ENCODE measurements at regions not wholly inside any gene's neighbourhood (a gene's known extent, or its start where the extent isn't known, plus 50 kb on each side); places are given as distances from the start of the nearest gene placed in this dataset.
A peak's percentile ranks its signal among the peaks of the same experiment; 100 is the strongest.

DNA sequence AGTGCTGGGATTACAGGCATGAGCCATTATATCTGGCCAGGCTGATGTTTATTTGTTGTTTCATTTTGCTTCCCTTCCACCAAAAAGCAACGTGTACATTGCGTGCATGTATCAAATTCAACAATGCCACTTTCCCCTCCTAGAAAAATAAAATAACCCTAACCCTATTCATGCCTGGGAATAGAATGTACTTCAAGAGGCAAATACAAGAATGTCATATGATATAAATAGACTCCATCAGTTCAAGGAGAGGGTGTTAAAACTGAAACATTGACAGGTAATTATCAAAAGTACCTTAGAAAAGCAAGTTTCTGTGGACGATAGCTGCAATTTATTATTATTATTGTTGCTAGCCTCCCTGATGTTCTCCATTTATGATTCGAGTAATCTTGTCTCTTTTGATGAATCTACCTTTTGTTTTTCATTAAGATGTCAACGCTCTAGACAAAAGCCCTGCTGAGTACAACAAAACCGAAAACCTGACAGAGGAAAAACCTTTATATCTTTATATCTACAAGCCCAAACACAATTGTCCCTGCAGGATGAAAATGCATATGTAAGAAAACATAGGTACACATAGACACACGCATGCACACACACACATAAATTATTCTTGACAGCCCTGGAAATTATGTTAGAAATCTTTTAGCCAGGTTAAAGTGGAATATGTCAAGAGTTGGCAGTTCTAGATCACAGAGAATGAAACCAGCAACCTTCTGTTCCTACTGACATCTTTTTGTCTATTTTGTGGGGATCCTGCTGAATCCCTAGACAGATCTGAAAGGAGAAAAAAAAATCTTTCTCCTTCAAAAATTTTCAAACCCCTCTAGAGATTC lies 98.9 kb downstream of the BTG1 start:
- H3K27ac Mint-ChIP-seq, result no peak overlapping the region
- no peaks in the 10 kb centered on the region for H3K9me3 Mint-ChIP-seq
- ATAC-seq, result no peak
- no peaks in the 10 kb centered on the region for H3K36me3 Mint-ChIP-seq
- H3K4me1 Mint-ChIP-seq, result peaks cover 45% of the 10 kb centered on the region
- H3K27me3 Mint-ChIP-seq, result no peaks in the 10 kb centered on the region
- peak overlapping the region; percentile 4 for H3K4me3 Mint-ChIP-seq

- no peaks in the 10 kb centered on the region for H3K27me3 Mint-ChIP-seq
- H3K4me1 Mint-ChIP-seq, result peaks cover 53% of the 10 kb centered on the region
- no peak overlapping the region for H3K27ac Mint-ChIP-seq
- no peak for ATAC-seq
- no peaks in the 10 kb centered on the region for H3K36me3 Mint-ChIP-seq
- no peaks in the 10 kb centered on the region for H3K9me3 Mint-ChIP-seq
- H3K4me3 Mint-ChIP-seq, result no peak overlapping the region
These were observed 99.8 kb downstream of the BTG1 start for GRCh38 chr12:92045852-92046251.

- no peak overlapping the region for H3K4me3 Mint-ChIP-seq
- no peak for ATAC-seq
- H3K27ac Mint-ChIP-seq, result no peak overlapping the region
- H3K27me3 Mint-ChIP-seq, result no peaks in the 10 kb centered on the region
- H3K4me1 Mint-ChIP-seq, result peaks cover 50% of the 10 kb centered on the region
- H3K36me3 Mint-ChIP-seq, result no peaks in the 10 kb centered on the region
- no peaks in the 10 kb centered on the region for H3K9me3 Mint-ChIP-seq
These were observed 101.2 kb downstream of the BTG1 start for GRCh38 chr12:92044435-92044834.

GRCh38 chr12:92042791-92043531 lies 102.7 kb downstream of the BTG1 start:
- H3K36me3 Mint-ChIP-seq, result no peaks in the 10 kb centered on the region
- ATAC-seq, result no peak
- H3K4me1 Mint-ChIP-seq, result peaks cover 38% of the 10 kb centered on the region
- H3K9me3 Mint-ChIP-seq, result no peaks in the 10 kb centered on the region
- no peak overlapping the region for H3K4me3 Mint-ChIP-seq
- no peaks in the 10 kb centered on the region for H3K27me3 Mint-ChIP-seq
- H3K27ac Mint-ChIP-seq, result no peak overlapping the region

DNA sequence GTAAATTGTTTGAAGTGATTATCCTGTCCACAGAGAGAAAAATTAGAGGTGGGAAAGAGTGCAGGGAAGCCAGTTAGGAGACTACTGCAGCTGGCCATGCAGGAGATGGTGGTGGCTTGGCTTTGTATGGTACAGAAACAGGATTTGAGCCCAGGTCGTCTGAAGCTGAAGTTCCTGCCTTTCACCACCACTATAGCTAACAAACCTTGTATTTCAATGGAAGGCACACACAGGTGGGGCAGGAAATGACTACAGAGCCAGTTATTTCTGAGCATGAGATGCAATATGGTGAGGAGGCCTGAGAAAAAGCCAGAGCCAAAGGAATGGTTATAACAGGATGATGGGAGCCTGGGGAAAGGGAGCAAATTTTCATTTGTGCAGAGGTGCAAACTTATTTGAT lies 103.9 kb downstream of the BTG1 start:
- Mint-ChIP-seq H3K4me3 (no peak overlapping the region), H3K36me3 (no peaks in the 10 kb centered on the region), H3K9me3 (no peaks in the 10 kb centered on the region), H3K4me1 (peaks cover 34% of the 10 kb centered on the region), H3K27me3 (no peaks in the 10 kb centered on the region), H3K27ac (no peak overlapping the region)
- ATAC-seq, result no peak

DNA sequence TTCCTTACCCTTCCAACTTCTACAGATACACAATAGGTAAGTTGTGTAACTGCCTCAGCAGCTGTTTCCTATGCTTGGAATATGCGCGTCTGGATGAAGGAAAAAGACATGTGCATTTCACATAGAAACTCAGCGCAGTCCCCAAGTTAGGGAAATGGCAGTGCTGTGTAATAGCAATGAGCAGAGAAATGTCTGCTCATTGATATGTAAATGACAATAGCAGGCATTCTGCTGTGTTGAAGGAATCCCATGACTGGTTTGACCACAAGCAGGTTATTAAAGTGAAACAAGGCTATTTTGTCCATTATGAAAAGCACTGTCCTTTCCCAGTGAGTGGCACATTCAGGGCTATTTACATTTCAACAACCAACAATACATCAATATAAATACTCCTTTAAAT lies 106.6 kb downstream of the BTG1 start:
- H3K9me3 Mint-ChIP-seq, result no peaks in the 10 kb centered on the region
- no peaks in the 10 kb centered on the region for H3K36me3 Mint-ChIP-seq
- no peaks in the 10 kb centered on the region for H3K27me3 Mint-ChIP-seq
- no peak overlapping the region for H3K27ac Mint-ChIP-seq
- no peak for ATAC-seq
- H3K4me1 Mint-ChIP-seq, result peaks cover 44% of the 10 kb centered on the region
- H3K4me3 Mint-ChIP-seq, result no peak overlapping the region

DNA sequence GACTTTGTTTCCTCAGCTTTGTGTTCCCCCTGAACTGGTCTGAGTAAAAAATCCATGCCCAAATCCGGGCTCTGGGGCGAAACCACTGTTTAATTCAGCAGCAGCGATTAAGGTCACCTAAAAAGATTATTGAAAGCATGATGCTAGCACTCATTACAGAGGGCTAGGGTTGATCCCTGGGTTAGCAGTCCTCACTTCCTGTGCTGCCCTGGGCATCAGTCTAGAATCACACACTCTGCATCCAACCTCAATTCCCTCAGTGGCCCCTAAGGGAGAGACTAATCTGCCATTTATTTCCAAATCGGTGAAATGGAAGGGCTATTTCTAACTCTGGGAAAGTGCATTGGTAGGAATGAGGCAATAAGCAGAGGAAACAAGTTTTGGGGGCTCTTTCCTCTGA lies 107.2 kb downstream of the BTG1 start:
- H3K36me3 Mint-ChIP-seq, result no peaks in the 10 kb centered on the region
- no peaks in the 10 kb centered on the region for H3K27me3 Mint-ChIP-seq
- peaks cover 48% of the 10 kb centered on the region for H3K4me1 Mint-ChIP-seq
- no peak overlapping the region for H3K4me3 Mint-ChIP-seq
- ATAC-seq, result no peak
- no peak overlapping the region for H3K27ac Mint-ChIP-seq
- H3K9me3 Mint-ChIP-seq, result no peaks in the 10 kb centered on the region

GRCh38 chr12:92036771-92037453 lies 108.7 kb downstream of the BTG1 start:
- peaks cover 39% of the 10 kb centered on the region for H3K4me1 Mint-ChIP-seq
- H3K36me3 Mint-ChIP-seq, result no peaks in the 10 kb centered on the region
- no peak for ATAC-seq
- no peak overlapping the region for H3K27ac Mint-ChIP-seq
- H3K4me3 Mint-ChIP-seq, result no peak overlapping the region
- H3K27me3 Mint-ChIP-seq, result no peaks in the 10 kb centered on the region
- H3K9me3 Mint-ChIP-seq, result peaks cover 3% of the 10 kb centered on the region

GRCh38 chr12:92036061-92036620 lies 109.5 kb downstream of the BTG1 start:
- Mint-ChIP-seq H3K27me3 (no peaks in the 10 kb centered on the region), H3K27ac (peak overlapping the region; percentile 69), H3K4me3 (peak overlapping the region; percentile 41), H3K4me1 (peaks cover 41% of the 10 kb centered on the region), H3K36me3 (no peaks in the 10 kb centered on the region), H3K9me3 (peaks cover 3% of the 10 kb centered on the region)
- ATAC-seq, result no peak

- no peak for ATAC-seq
- H3K9me3 Mint-ChIP-seq, result peaks cover 3% of the 10 kb centered on the region
- H3K27me3 Mint-ChIP-seq, result no peaks in the 10 kb centered on the region
- peaks cover 43% of the 10 kb centered on the region for H3K4me1 Mint-ChIP-seq
- H3K27ac Mint-ChIP-seq, result peak overlapping the region; percentile 69
- peak overlapping the region; percentile 81 for H3K4me3 Mint-ChIP-seq
- no peaks in the 10 kb centered on the region for H3K36me3 Mint-ChIP-seq
These were observed 110.2 kb downstream of the BTG1 start for GRCh38 chr12:92035477-92035876.

- peak overlapping the region; percentile 69 for H3K27ac Mint-ChIP-seq
- no peaks in the 10 kb centered on the region for H3K36me3 Mint-ChIP-seq
- peaks cover 46% of the 10 kb centered on the region for H3K4me1 Mint-ChIP-seq
- H3K9me3 Mint-ChIP-seq, result peaks cover 3% of the 10 kb centered on the region
- ATAC-seq, result peak; percentile 90
- H3K4me3 Mint-ChIP-seq, result peak overlapping the region; percentile 81
- no peaks in the 10 kb centered on the region for H3K27me3 Mint-ChIP-seq
These were observed 110.7 kb downstream of the BTG1 start for GRCh38 chr12:92034858-92035401.

GRCh38 chr12:92034083-92034482 lies 111.6 kb downstream of the BTG1 start:
- peak overlapping the region; percentile 46 for H3K27ac Mint-ChIP-seq
- no peak for ATAC-seq
- H3K4me3 Mint-ChIP-seq, result no peak overlapping the region
- H3K27me3 Mint-ChIP-seq, result no peaks in the 10 kb centered on the region
- H3K36me3 Mint-ChIP-seq, result no peaks in the 10 kb centered on the region
- peaks cover 3% of the 10 kb centered on the region for H3K9me3 Mint-ChIP-seq
- H3K4me1 Mint-ChIP-seq, result peaks cover 53% of the 10 kb centered on the region

- no peak for ATAC-seq
- Mint-ChIP-seq H3K27me3 (no peaks in the 10 kb centered on the region), H3K9me3 (peaks cover 3% of the 10 kb centered on the region), H3K27ac (peak overlapping the region; percentile 46), H3K4me3 (no peak overlapping the region), H3K36me3 (no peaks in the 10 kb centered on the region), H3K4me1 (peaks cover 56% of the 10 kb centered on the region)
These were observed 112.7 kb downstream of the BTG1 start for GRCh38 chr12:92032965-92033364.

- ATAC-seq, result no peak
- H3K36me3 Mint-ChIP-seq, result no peaks in the 10 kb centered on the region
- H3K4me1 Mint-ChIP-seq, result peaks cover 56% of the 10 kb centered on the region
- H3K4me3 Mint-ChIP-seq, result no peak overlapping the region
- no peaks in the 10 kb centered on the region for H3K27me3 Mint-ChIP-seq
- peaks cover 3% of the 10 kb centered on the region for H3K9me3 Mint-ChIP-seq
- H3K27ac Mint-ChIP-seq, result peak overlapping the region; percentile 55
These were observed 113.5 kb downstream of the BTG1 start for GRCh38 chr12:92032101-92032500.

DNA sequence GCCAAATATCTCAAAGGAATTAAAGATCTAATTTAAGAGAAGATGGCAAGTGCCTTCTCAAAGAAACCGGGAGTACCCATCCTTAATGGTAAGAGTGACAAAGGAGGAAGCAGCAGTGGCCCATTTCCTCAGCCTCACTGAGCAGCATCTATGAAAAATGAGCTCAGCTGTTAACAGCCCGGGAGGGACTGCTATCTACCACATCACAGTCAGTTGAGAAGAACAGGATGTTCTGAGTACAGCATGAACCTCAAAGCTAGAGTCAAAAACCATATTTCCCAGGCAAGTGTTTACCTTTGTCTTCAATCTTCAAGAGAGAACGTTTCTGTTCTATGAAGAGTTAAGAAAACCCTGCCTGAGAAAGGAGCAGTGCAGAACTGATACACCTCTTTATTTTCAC lies 115.0 kb downstream of the BTG1 start:
- peak; percentile 76 for ATAC-seq

More for the DNA sequence above, 115.0 kb downstream of the BTG1 start:
- no peak overlapping the region for H3K4me3 Mint-ChIP-seq
- H3K4me1 Mint-ChIP-seq, result peaks cover 50% of the 10 kb centered on the region
- H3K9me3 Mint-ChIP-seq, result peaks cover 3% of the 10 kb centered on the region
- no peaks in the 10 kb centered on the region for H3K36me3 Mint-ChIP-seq
- no peaks in the 10 kb centered on the region for H3K27me3 Mint-ChIP-seq
- peak overlapping the region; percentile 25 for H3K27ac Mint-ChIP-seq

Data from stimulated activated memory B cell treated with anti-CD40 and anti-IgM and Interleukin-4, amounts not matched to agents 10 μg/mL and 1 μg/mL and 100 μg/mL, for 72 hours (primary cell).